ENCODE measurements at regions not wholly inside any gene's neighbourhood (a gene's known extent, or its start where the extent isn't known, plus 50 kb on each side); places are given as distances from the start of the nearest gene placed in this dataset.
"Not testable (repeated sequence)": the region's sequence is repeated elsewhere in the genome, so short reads cannot be mapped to it uniquely, and the experiment has no call there.

DNA sequence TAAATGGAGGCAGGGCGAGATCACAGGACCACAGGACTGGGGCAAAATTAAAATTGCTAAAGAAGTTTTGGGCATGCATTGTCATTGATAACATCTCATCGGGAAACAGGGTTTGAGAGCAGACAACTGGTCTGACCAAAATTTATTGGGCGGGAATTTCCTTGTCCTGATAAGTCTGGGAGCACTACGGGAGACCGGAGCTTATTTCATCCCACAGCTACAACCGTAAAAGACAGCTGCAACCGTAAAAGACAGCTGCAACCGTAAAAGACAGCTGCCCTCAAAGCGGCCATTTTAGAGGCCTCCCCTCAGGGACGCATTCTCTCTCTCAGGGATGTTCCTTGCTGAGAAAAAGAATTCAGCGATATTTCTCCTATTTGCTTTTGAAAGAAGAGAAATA lies 170.4 kb upstream of the NPAP1 start:
- H3K27ac ChIP-seq (ENCODE audit: low read length); H3K27me3 ChIP-seq (ENCODE audit: low read length); H3K9me2 ChIP-seq (replicated peaks; ENCODE audit: low read length); intact Hi-C loops (cut with micrococcal nuclease); H4K20me1 ChIP-seq (ENCODE audit: low read length); H3K9me3 ChIP-seq (ENCODE audit: low read length); H3K4me3 ChIP-seq (ENCODE audit: low read length); H2AFZ ChIP-seq (ENCODE audit: low read length); H3K79me2 ChIP-seq (ENCODE audit: low read length); H3K4me2 ChIP-seq (ENCODE audit: low read length); DNase-seq; H3K36me3 ChIP-seq (ENCODE audit: low read depth, low read length); BruUV-seq (replicated peaks); H3F3A ChIP-seq (ENCODE audit: low read length, unreplicated experiment); CTCF ChIA-PET; POLR2A ChIA-PET (ENCODE audit: unreplicated experiment); H3K4me1 ChIP-seq (ENCODE audit: insufficient read depth, low read length); ATAC-seq; H3K9ac ChIP-seq (ENCODE audit: low read length): not testable (repeated sequence)

- BruUV-seq (replicated peaks); H3K36me3 ChIP-seq (ENCODE audit: low read depth, low read length); H3F3A ChIP-seq (ENCODE audit: low read length, unreplicated experiment); H3K4me2 ChIP-seq (ENCODE audit: low read length); H2AFZ ChIP-seq (ENCODE audit: low read length); H3K27me3 ChIP-seq (ENCODE audit: low read length); CTCF ChIA-PET; H4K20me1 ChIP-seq (ENCODE audit: low read length); POLR2A ChIA-PET (ENCODE audit: unreplicated experiment); H3K4me1 ChIP-seq (ENCODE audit: insufficient read depth, low read length); H3K9ac ChIP-seq (ENCODE audit: low read length); H3K27ac ChIP-seq (ENCODE audit: low read length); H3K79me2 ChIP-seq (ENCODE audit: low read length); H3K9me3 ChIP-seq (ENCODE audit: low read length); H3K9me2 ChIP-seq (replicated peaks; ENCODE audit: low read length); intact Hi-C loops (cut with micrococcal nuclease); H3K4me3 ChIP-seq (ENCODE audit: low read length); ATAC-seq; DNase-seq: not testable (repeated sequence)
These were observed 165.9 kb upstream of the NPAP1 start for GRCh38 chr15:24509714-24510113.

GRCh38 chr15:24511598-24511997 lies 164.0 kb upstream of the NPAP1 start:
- H3K27ac ChIP-seq (ENCODE audit: low read length); H3K4me3 ChIP-seq (ENCODE audit: low read length); H3K4me2 ChIP-seq (ENCODE audit: low read length); DNase-seq; H3K27me3 ChIP-seq (ENCODE audit: low read length); BruUV-seq (replicated peaks); ATAC-seq; H3K36me3 ChIP-seq (ENCODE audit: low read depth, low read length); H3K9me2 ChIP-seq (replicated peaks; ENCODE audit: low read length); H3K4me1 ChIP-seq (ENCODE audit: insufficient read depth, low read length); intact Hi-C loops (cut with micrococcal nuclease); CTCF ChIA-PET; H3K9ac ChIP-seq (ENCODE audit: low read length); H3K79me2 ChIP-seq (ENCODE audit: low read length); H2AFZ ChIP-seq (ENCODE audit: low read length); H4K20me1 ChIP-seq (ENCODE audit: low read length); H3K9me3 ChIP-seq (ENCODE audit: low read length); H3F3A ChIP-seq (ENCODE audit: low read length, unreplicated experiment); POLR2A ChIA-PET (ENCODE audit: unreplicated experiment): not testable (repeated sequence)

- H2AFZ ChIP-seq (ENCODE audit: low read length); H3K4me3 ChIP-seq (ENCODE audit: low read length); CTCF ChIA-PET; H3K79me2 ChIP-seq (ENCODE audit: low read length); H3K27me3 ChIP-seq (ENCODE audit: low read length); H3K4me2 ChIP-seq (ENCODE audit: low read length); H3K9me2 ChIP-seq (replicated peaks; ENCODE audit: low read length); H3K4me1 ChIP-seq (ENCODE audit: insufficient read depth, low read length); H3K9me3 ChIP-seq (ENCODE audit: low read length); H3K36me3 ChIP-seq (ENCODE audit: low read depth, low read length); ATAC-seq; H3F3A ChIP-seq (ENCODE audit: low read length, unreplicated experiment); H3K27ac ChIP-seq (ENCODE audit: low read length); BruUV-seq (replicated peaks); DNase-seq; H3K9ac ChIP-seq (ENCODE audit: low read length); intact Hi-C loops (cut with micrococcal nuclease); H4K20me1 ChIP-seq (ENCODE audit: low read length); POLR2A ChIA-PET (ENCODE audit: unreplicated experiment): not testable (repeated sequence)
These were observed 156.8 kb upstream of the NPAP1 start for GRCh38 chr15:24518772-24519171.

DNA sequence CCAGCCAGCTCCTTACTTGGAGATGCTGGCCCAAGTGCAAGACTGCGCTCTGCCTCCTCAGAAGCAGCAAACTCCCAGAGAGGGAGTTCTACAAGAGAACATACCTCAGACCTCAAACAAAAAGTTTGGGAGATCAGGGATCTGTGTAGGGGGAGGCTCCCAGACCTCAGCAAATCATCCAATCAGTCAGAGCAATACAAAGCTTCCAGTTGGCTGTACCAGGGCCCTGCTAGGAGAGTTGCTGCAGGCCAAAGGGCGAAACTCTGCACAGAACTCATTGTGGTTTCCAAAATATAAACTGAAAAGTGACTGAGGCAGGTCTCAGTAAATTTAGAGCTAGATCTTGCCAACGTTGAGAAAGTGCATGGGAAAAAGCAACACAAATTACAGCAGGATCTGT lies 144.3 kb upstream of the NPAP1 start:
- H2AFZ ChIP-seq (ENCODE audit: low read length); H3F3A ChIP-seq (ENCODE audit: low read length, unreplicated experiment); H4K20me1 ChIP-seq (ENCODE audit: low read length); CTCF ChIA-PET; intact Hi-C loops (cut with micrococcal nuclease); BruUV-seq (replicated peaks); POLR2A ChIA-PET (ENCODE audit: unreplicated experiment); H3K36me3 ChIP-seq (ENCODE audit: low read depth, low read length); H3K27me3 ChIP-seq (ENCODE audit: low read length); H3K27ac ChIP-seq (ENCODE audit: low read length); ATAC-seq; H3K79me2 ChIP-seq (ENCODE audit: low read length); H3K4me3 ChIP-seq (ENCODE audit: low read length); H3K9ac ChIP-seq (ENCODE audit: low read length); H3K9me3 ChIP-seq (ENCODE audit: low read length); H3K9me2 ChIP-seq (replicated peaks; ENCODE audit: low read length); H3K4me1 ChIP-seq (ENCODE audit: insufficient read depth, low read length); DNase-seq; H3K4me2 ChIP-seq (ENCODE audit: low read length): not testable (repeated sequence)

DNA sequence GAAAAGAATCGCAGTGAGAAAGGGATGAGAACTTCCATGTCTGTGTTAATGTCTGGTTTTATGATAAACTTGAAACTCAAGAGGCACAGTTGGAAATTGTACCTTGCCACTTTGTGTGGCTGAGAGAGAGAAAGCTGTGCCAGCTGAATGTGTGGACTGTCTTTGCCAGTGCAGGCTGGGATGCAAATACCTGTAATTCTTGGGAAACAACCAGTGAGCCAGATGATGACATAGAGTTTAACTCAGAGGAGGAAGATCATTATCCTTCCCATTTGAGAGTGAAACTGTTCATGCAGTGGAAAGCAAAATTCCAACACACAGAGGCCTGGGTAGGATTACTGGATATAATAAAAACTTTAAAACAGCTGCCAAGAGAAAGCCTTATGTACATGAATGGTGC lies 141.5 kb upstream of the NPAP1 start:
- H3K4me1 ChIP-seq (ENCODE audit: insufficient read depth, low read length); intact Hi-C loops (cut with micrococcal nuclease); CTCF ChIA-PET; H3K27me3 ChIP-seq (ENCODE audit: low read length); H3K9me2 ChIP-seq (replicated peaks; ENCODE audit: low read length); ATAC-seq; H3K4me2 ChIP-seq (ENCODE audit: low read length); BruUV-seq (replicated peaks); POLR2A ChIA-PET (ENCODE audit: unreplicated experiment); H3K79me2 ChIP-seq (ENCODE audit: low read length); H3K9ac ChIP-seq (ENCODE audit: low read length); H3F3A ChIP-seq (ENCODE audit: low read length, unreplicated experiment); H3K36me3 ChIP-seq (ENCODE audit: low read depth, low read length); DNase-seq; H3K27ac ChIP-seq (ENCODE audit: low read length); H3K4me3 ChIP-seq (ENCODE audit: low read length); H4K20me1 ChIP-seq (ENCODE audit: low read length); H2AFZ ChIP-seq (ENCODE audit: low read length); H3K9me3 ChIP-seq (ENCODE audit: low read length): not testable (repeated sequence)

- H3K79me2 ChIP-seq (ENCODE audit: low read length); H3K36me3 ChIP-seq (ENCODE audit: low read depth, low read length); H3K27ac ChIP-seq (ENCODE audit: low read length); H3K4me3 ChIP-seq (ENCODE audit: low read length); H4K20me1 ChIP-seq (ENCODE audit: low read length); H3F3A ChIP-seq (ENCODE audit: low read length, unreplicated experiment); H3K9ac ChIP-seq (ENCODE audit: low read length); POLR2A ChIA-PET (ENCODE audit: unreplicated experiment); intact Hi-C loops (cut with micrococcal nuclease); ATAC-seq; H3K4me2 ChIP-seq (ENCODE audit: low read length); H3K4me1 ChIP-seq (ENCODE audit: insufficient read depth, low read length); H2AFZ ChIP-seq (ENCODE audit: low read length); BruUV-seq (replicated peaks); H3K9me2 ChIP-seq (replicated peaks; ENCODE audit: low read length); H3K27me3 ChIP-seq (ENCODE audit: low read length); H3K9me3 ChIP-seq (ENCODE audit: low read length); CTCF ChIA-PET; DNase-seq: not testable (repeated sequence)
These were observed 118.3 kb upstream of the NPAP1 start for GRCh38 chr15:24557281-24557680.
